H9 (cell line): ENCODE measurements at regions not wholly inside any gene's neighbourhood (a gene's known extent, or its start where the extent isn't known, plus 50 kb on each side); places are given as distances from the start of the nearest gene placed in this dataset.

Source experiments
- DNase-seq: peaks from one replicate; pipeline ENCODE4 v3.0.0-alpha.2; 2017
- H2AFZ ChIP-seq: one replicate; pipeline ENCODE4 v1.6.1; 2013; ENCODE audit warnings: mild to moderate bottlenecking, low read length, control low read depth, moderate library complexity
- H2AK5ac ChIP-seq: 2 replicates; pipeline ENCODE4 v1.6.1; 2013; ENCODE audit warnings: low read length, control low read depth, mixed read lengths; ENCODE audit not compliant: insufficient read length
- H2BK120ac ChIP-seq: one replicate; pipeline ENCODE4 v1.6.1; 2013; ENCODE audit warnings: low read depth, mild to moderate bottlenecking, low read length, control low read depth, inconsistent platforms; ENCODE audit not compliant: poor library complexity, severe bottlenecking
- H2BK12ac ChIP-seq: 2 replicates; pipeline ENCODE4 v1.6.1; 2013; ENCODE audit warnings: low read length, control low read depth, mixed read lengths, low read depth; ENCODE audit not compliant: insufficient read length
- H2BK15ac ChIP-seq: 2 replicates; pipeline ENCODE4 v1.6.1; 2013; ENCODE audit warnings: low read depth, low read length, control low read depth
- H2BK20ac ChIP-seq: one replicate; pipeline ENCODE4 v1.6.1; 2013; ENCODE audit warnings: low read depth, mild to moderate bottlenecking, low read length, control low read depth, inconsistent platforms; ENCODE audit not compliant: poor library complexity, severe bottlenecking
- H2BK5ac ChIP-seq: 2 replicates; pipeline ENCODE4 v1.6.1; 2013; ENCODE audit warnings: low read length, control low read depth, mixed read lengths; ENCODE audit not compliant: insufficient read length
- H3K14ac ChIP-seq: 2 replicates; pipeline ENCODE4 v1.6.1; 2013; ENCODE audit warnings: low read length, control low read depth; ENCODE audit not compliant: insufficient read depth
- H3K18ac ChIP-seq: 2 replicates; pipeline ENCODE4 v1.6.1; 2013; ENCODE audit warnings: low read depth, mild to moderate bottlenecking, mixed read lengths, low read length, control low read depth; ENCODE audit not compliant: insufficient read length
- H3K23ac ChIP-seq: 2 replicates; pipeline ENCODE4 v1.6.1; 2013; ENCODE audit warnings: low read length, control low read depth, mixed read lengths, low read depth; ENCODE audit not compliant: insufficient read length
- H3K23me2 ChIP-seq: 2 replicates; pipeline ENCODE4 v1.6.1; 2013; ENCODE audit warnings: low read depth, mild to moderate bottlenecking, mixed read lengths, low read length, control low read depth; ENCODE audit not compliant: insufficient read length, poor library complexity, severe bottlenecking
- H3K27ac ChIP-seq: 2 replicates; pipeline ENCODE4 v1.5.1; 2013; ENCODE audit warnings: low read length, control low read depth, mixed read lengths, low read depth; ENCODE audit not compliant: insufficient read length
- H3K27me3 ChIP-seq: 2 replicates; pipeline ENCODE4 v1.6.1; 2013; ENCODE audit warnings: low read length, control low read depth, inconsistent platforms; ENCODE audit not compliant: insufficient read depth
- H3K4ac ChIP-seq: 2 replicates; pipeline ENCODE4 v1.6.1; 2013; ENCODE audit warnings: low read depth, mild to moderate bottlenecking, control low read depth, inconsistent platforms, low read length, moderate library complexity
- H3K4me1 ChIP-seq: 2 replicates; pipeline ENCODE4 v1.6.1; 2013; ENCODE audit warnings: low read length, control low read depth, inconsistent platforms; ENCODE audit not compliant: insufficient read depth
- H3K4me2 ChIP-seq: 2 replicates; pipeline ENCODE4 v1.6.1; 2013; ENCODE audit warnings: low read length, control low read depth, mixed read lengths; ENCODE audit not compliant: insufficient read length, insufficient read depth
- H3K56ac ChIP-seq: 2 replicates; pipeline ENCODE4 v1.6.1; 2013; ENCODE audit warnings: low read depth, mild to moderate bottlenecking, mixed read lengths, low read length, control low read depth; ENCODE audit not compliant: insufficient read length
- H3K79me1 ChIP-seq: 2 replicates; pipeline ENCODE4 v1.6.1; 2013; ENCODE audit warnings: low read depth, mild to moderate bottlenecking, moderate library complexity, low read length, control low read depth, inconsistent platforms; ENCODE audit not compliant: insufficient read depth, poor library complexity, severe bottlenecking
- H3K79me2 ChIP-seq: 2 replicates; pipeline ENCODE4 v1.6.1; 2013; ENCODE audit warnings: low read length, control low read depth, inconsistent platforms; ENCODE audit not compliant: insufficient read depth
- H3K9ac ChIP-seq: 2 replicates; pipeline ENCODE4 v1.6.1; 2013; ENCODE audit warnings: low read length, control low read depth, mixed read lengths; ENCODE audit not compliant: insufficient read length; ENCODE audit errors: extremely low read depth
- H3K9me3 ChIP-seq: one replicate; pipeline ENCODE4 v1.6.1; 2013; ENCODE audit warnings: low read depth, low read length, inconsistent platforms; ENCODE audit not compliant: control insufficient read depth
- H3T11ph ChIP-seq: one replicate; pipeline ENCODE4 v1.6.1; 2013; ENCODE audit warnings: mild to moderate bottlenecking, low read length, control low read depth, inconsistent platforms
- H4K20me1 ChIP-seq: one replicate; pipeline ENCODE4 v1.6.1; 2013; ENCODE audit not compliant: control insufficient read depth, insufficient read length, insufficient read depth
- H4K5ac ChIP-seq: 2 replicates; pipeline ENCODE4 v1.6.1; 2013; ENCODE audit warnings: low read depth, mild to moderate bottlenecking, mixed read lengths, low read length, control low read depth; ENCODE audit not compliant: insufficient read length
- H4K8ac ChIP-seq: replicated peaks from 2 replicates; pipeline ENCODE4 v1.6.1; 2013; ENCODE audit warnings: low read length, control low read depth, mixed read lengths, low read depth; ENCODE audit not compliant: insufficient read length
- H4K91ac ChIP-seq: 2 replicates; pipeline ENCODE4 v1.6.1; 2013; ENCODE audit warnings: low read depth, mild to moderate bottlenecking, moderate library complexity, mixed read lengths, low read length, control low read depth; ENCODE audit not compliant: insufficient read length
- H3K27ac Mint-ChIP-seq, 3 experiments: 2 replicates in 2 of 3; 3 replicates in 1 of 3; pipeline ENCODE4 v1.8.0; 2020 to 2021; ENCODE audit warnings: mixed read lengths in 3 of 3, mild to moderate bottlenecking in 1 of 3, moderate library complexity in 1 of 3
- H3K27me3 Mint-ChIP-seq: 2 replicates; pipeline ENCODE4 v1.8.0; 2021; ENCODE audit warnings: low read depth, mild to moderate bottlenecking, moderate library complexity, mixed read lengths
- H3K36me3 Mint-ChIP-seq, 3 experiments: 2 replicates in 2 of 3; 3 replicates in 1 of 3; pipeline ENCODE4 v1.8.0; 2020 to 2021; ENCODE audit warnings: low read depth in 3 of 3, mixed read lengths in 3 of 3; ENCODE audit not compliant: insufficient read depth in 1 of 3
- H3K4me1 Mint-ChIP-seq, 2 experiments: 2 replicates each; pipeline ENCODE4 v1.8.0; 2020; ENCODE audit warnings: mixed read lengths in 2 of 2
- H3K4me3 Mint-ChIP-seq, 2 experiments: 2 replicates in 1 of 2; 3 replicates in 1 of 2; pipeline ENCODE4 v1.8.0; 2020 to 2021; ENCODE audit warnings: mild to moderate bottlenecking in 2 of 2, mixed read lengths in 2 of 2, moderate library complexity in 1 of 2
- H3K9me3 Mint-ChIP-seq, 2 experiments: 2 replicates in 1 of 2; 3 replicates in 1 of 2; pipeline ENCODE4 v1.8.0; 2020; ENCODE audit warnings: mild to moderate bottlenecking in 2 of 2, mixed read lengths in 2 of 2, moderate library complexity in 1 of 2
- WGBS: extraction: QIAGEN DNeasy Blood & Tissue Kit; methylation state at CpG from one replicate; pipeline ENCODE4 v1.1.7; 2013; ENCODE audit warnings: missing lambda C conversion rate, low lambda C conversion rate, mixed read lengths; ENCODE audit not compliant: insufficient read length; ENCODE audit errors: extremely low coverage; 5-methylcytosine and 5-hydroxymethylcytosine counted together
- TF ChIP-seq, protein P1 (sequence below): fragments of 200-600 bp; sonication (generic); conservative IDR thresholded peaks from 3 replicates; pipeline ENCODE4 v1.8.0; 2021; ENCODE audit warnings: antibody characterized with exemption, mild to moderate bottlenecking

DNA sequence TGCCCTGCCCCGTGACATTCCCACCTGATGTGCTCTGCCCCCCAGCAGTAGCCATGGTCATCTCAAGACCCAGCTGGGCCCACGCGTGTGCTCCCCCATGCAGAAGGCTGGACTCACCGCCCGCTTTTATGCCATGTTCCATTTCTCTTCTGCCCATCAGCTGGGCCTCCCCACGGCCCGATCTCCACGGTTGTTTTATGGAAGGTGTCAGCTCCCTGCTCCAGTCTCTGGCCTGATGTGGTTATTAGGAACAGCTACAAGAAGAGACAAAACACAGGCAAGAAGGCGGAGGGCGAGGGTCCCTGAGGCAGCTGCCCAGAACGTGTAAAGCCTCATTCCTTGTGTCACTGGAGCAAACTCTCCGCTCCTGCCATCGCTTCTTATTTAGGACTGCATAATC is 50.2 kb upstream of the DISP3 start:
- H3K9ac ChIP-seq: no peak overlapping the region
- no peak overlapping the region for H2BK12ac ChIP-seq
- H3K18ac ChIP-seq: peak overlapping the region; percentile 44
- no peak overlapping the region for H3K4ac ChIP-seq
- H2BK20ac ChIP-seq: no peak overlapping the region
- H3K9me3 ChIP-seq: no peaks in the 10 kb centered on the region
- no peaks in the 10 kb centered on the region for H3K79me1 ChIP-seq
- no peak overlapping the region for H2AK5ac ChIP-seq
- H3K56ac ChIP-seq: no peak overlapping the region
- no peak overlapping the region for H2AFZ ChIP-seq
- no peak for DNase-seq
- H2BK5ac ChIP-seq: no peak overlapping the region
- no peak overlapping the region for H3K4me2 ChIP-seq
- peaks cover 0 to 20% of the 10 kb centered on the region in 2 experiments; a peak in 2 of 4 replicates for H3K4me1 Mint-ChIP-seq
- H3K9me3 Mint-ChIP-seq: no peaks in the 10 kb centered on the region
- no peak overlapping the region for H4K5ac ChIP-seq
- H3K27ac ChIP-seq: no peak overlapping the region
- no peak overlapping the region for H2BK15ac ChIP-seq
- H4K8ac ChIP-seq: no peak overlapping the region
- no peaks in the 10 kb centered on the region for H3K27me3 ChIP-seq
- no peak overlapping the region for H3K4me3 Mint-ChIP-seq
- H3K27ac Mint-ChIP-seq: no peak overlapping the region
- H2BK120ac ChIP-seq: no peak overlapping the region
- no CpG with 5 or more reads among the region's 13 CpGs for WGBS
- H3T11ph ChIP-seq: no peak overlapping the region
- no peak overlapping the region; the same call in 1 of the 2 replicates for H3K14ac ChIP-seq
- H3K36me3 Mint-ChIP-seq: no peaks in the 10 kb centered on the region
- H3K23me2 ChIP-seq: no peaks in the 10 kb centered on the region
- TF ChIP-seq, protein P1, sequence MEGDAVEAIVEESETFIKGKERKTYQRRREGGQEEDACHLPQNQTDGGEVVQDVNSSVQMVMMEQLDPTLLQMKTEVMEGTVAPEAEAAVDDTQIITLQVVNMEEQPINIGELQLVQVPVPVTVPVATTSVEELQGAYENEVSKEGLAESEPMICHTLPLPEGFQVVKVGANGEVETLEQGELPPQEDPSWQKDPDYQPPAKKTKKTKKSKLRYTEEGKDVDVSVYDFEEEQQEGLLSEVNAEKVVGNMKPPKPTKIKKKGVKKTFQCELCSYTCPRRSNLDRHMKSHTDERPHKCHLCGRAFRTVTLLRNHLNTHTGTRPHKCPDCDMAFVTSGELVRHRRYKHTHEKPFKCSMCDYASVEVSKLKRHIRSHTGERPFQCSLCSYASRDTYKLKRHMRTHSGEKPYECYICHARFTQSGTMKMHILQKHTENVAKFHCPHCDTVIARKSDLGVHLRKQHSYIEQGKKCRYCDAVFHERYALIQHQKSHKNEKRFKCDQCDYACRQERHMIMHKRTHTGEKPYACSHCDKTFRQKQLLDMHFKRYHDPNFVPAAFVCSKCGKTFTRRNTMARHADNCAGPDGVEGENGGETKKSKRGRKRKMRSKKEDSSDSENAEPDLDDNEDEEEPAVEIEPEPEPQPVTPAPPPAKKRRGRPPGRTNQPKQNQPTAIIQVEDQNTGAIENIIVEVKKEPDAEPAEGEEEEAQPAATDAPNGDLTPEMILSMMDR: no peak
- H3K27me3 Mint-ChIP-seq: peaks cover 2% of the 10 kb centered on the region; the same call in 1 of the 2 replicates
- no peak overlapping the region for H4K91ac ChIP-seq
- no peaks in the 10 kb centered on the region for H3K79me2 ChIP-seq
- H3K23ac ChIP-seq: no peak overlapping the region
- H4K20me1 ChIP-seq: no peaks in the 10 kb centered on the region
- H3K4me1 ChIP-seq: no peaks in the 10 kb centered on the region
